Astrocyte of the hippocampus (primary cell): ENCODE measurements at regions not wholly inside any gene's neighbourhood (a gene's known extent, or its start where the extent isn't known, plus 50 kb on each side); places are given as distances from the start of the nearest gene placed in this dataset.
"Not testable (repeated sequence)": the region's sequence is repeated elsewhere in the genome, so short reads cannot be mapped to it uniquely, and the experiment has no call there.

Source experiments
- DNase-seq: peaks from one replicate; pipeline ENCODE4 v3.0.0; 2011; ENCODE audit warnings: low read depth, low spot score

GRCh38 chr12:84058136-84058535 lies 854.5 kb downstream of the SLC6A15 start:
- DNase-seq, result no peak

GRCh38 chr12:84054811-84055210 lies 857.8 kb downstream of the SLC6A15 start:
- DNase-seq, result no peak

GRCh38 chr12:84047881-84048280 lies 864.7 kb downstream of the SLC6A15 start:
- DNase-seq, result no peak

GRCh38 chr12:84046859-84047258 lies 865.7 kb downstream of the SLC6A15 start:
- DNase-seq, result no peak

- DNase-seq, result no peak
Observed at GRCh38 chr12:84043355-84043754, 869.2 kb downstream of the SLC6A15 start.

- DNase-seq, result peak; percentile 1
Observed at GRCh38 chr12:84038242-84038641, 874.4 kb downstream of the SLC6A15 start.

GRCh38 chr12:84036912-84037311 lies 875.7 kb downstream of the SLC6A15 start:
- DNase-seq, result no peak

GRCh38 chr12:84035766-84036165 lies 876.8 kb downstream of the SLC6A15 start:
- no peak for DNase-seq

GRCh38 chr12:84034871-84035270 lies 877.7 kb downstream of the SLC6A15 start:
- no peak for DNase-seq

- no peak for DNase-seq
Observed at GRCh38 chr12:84033162-84033561, 879.4 kb downstream of the SLC6A15 start.

- DNase-seq, result not testable (repeated sequence)
Observed at GRCh38 chr12:84018556-84019179, 893.9 kb downstream of the SLC6A15 start.

- DNase-seq, result no peak
Observed at GRCh38 chr12:84016956-84017355, 895.6 kb downstream of the SLC6A15 start.

GRCh38 chr12:83997423-83997822 lies 915.2 kb downstream of the SLC6A15 start:
- no peak for DNase-seq

- no peak for DNase-seq
Observed at GRCh38 chr12:83996671-83997070, 915.9 kb downstream of the SLC6A15 start.

- no peak for DNase-seq
Observed at GRCh38 chr12:83985084-83985483, 927.5 kb downstream of the SLC6A15 start.

GRCh38 chr12:83980398-83980797 lies 932.2 kb downstream of the SLC6A15 start:
- no peak for DNase-seq

GRCh38 chr12:83979785-83980184 lies 932.8 kb downstream of the SLC6A15 start:
- DNase-seq, result no peak

- no peak for DNase-seq
Observed at GRCh38 chr12:83971781-83972180, 940.8 kb downstream of the SLC6A15 start.

- no peak for DNase-seq
Observed at GRCh38 chr12:83960767-83961166, 951.8 kb downstream of the SLC6A15 start.

- DNase-seq, result no peak
Observed at GRCh38 chr12:83958997-83959396, 953.6 kb downstream of the SLC6A15 start.

- no peak for DNase-seq
Observed at GRCh38 chr12:83954956-83955601, 957.5 kb downstream of the SLC6A15 start.

- no peak for DNase-seq
Observed at GRCh38 chr12:83954071-83954789, 958.4 kb downstream of the SLC6A15 start.

- DNase-seq, result no peak
Observed at GRCh38 chr12:83945871-83946270, 966.7 kb downstream of the SLC6A15 start.
